ENCODE measurements at regions not wholly inside any gene's neighbourhood (a gene's known extent, or its start where the extent isn't known, plus 50 kb on each side); places are given as distances from the start of the nearest gene placed in this dataset.

DNA sequence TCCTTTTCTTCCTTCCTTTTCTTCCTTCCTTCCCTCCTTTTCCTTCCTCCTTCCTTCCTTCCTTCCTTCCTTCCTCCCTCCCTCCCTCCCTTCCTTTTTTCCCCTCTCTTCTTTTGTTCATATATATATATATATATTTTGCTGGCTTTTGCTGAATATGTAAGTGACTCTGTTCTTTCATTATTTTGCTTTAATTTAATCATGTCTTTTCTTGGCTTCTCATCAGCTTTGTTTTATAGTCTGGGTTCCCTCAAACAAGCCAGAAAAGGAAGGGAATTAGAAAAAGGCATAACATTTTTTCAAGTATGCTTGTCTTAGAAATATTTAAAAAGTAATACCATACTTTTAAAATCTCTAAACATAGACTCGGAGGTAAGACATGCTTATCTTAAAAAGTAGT, 219.9 kb upstream of the ATXN7L3B start:
- H3K27me3 Mint-ChIP-seq (ENCODE audit: insufficient read depth, low read depth, poor library complexity) = peaks cover 3% of the 10 kb centered on the region
- Histone ChIP-seq H2AFZ (no peak overlapping the region), H4K20me1 (replicated peaks; ENCODE audit: insufficient read depth) (no peaks in the 10 kb centered on the region), H3K79me2 (replicated peaks; ENCODE audit: insufficient read depth) (no peaks in the 10 kb centered on the region), H3K36me3 (ENCODE audit: insufficient read depth) (no peaks in the 10 kb centered on the region), H3K27me3 (ENCODE audit: insufficient read depth) (no peaks in the 10 kb centered on the region), H3K4me2 (no peak overlapping the region), H3K9me2 (ENCODE audit: insufficient read depth) (no peaks in the 10 kb centered on the region), H3K4me1 (ENCODE audit: insufficient read depth) (no peaks in the 10 kb centered on the region), H3F3A (replicated peaks; ENCODE audit: low read depth) (no peaks in the 10 kb centered on the region), H3K27ac (ENCODE audit: low read depth) (no peak overlapping the region), H3K4me3 (no peak overlapping the region)
- H3K4me3 Mint-ChIP-seq = no peak overlapping the region
- ATAC-seq (no peak), DNase-seq (ENCODE audit: low spot score) (no peak)
- no peaks in the 10 kb centered on the region for H3K9me3 Mint-ChIP-seq
- no peak overlapping the region for H3K27ac Mint-ChIP-seq
- no peak for TF ChIP-seq EZH2phosphoT487 (IDR thresholded peaks at IDR 0.05; ENCODE audit: unreplicated experiment)
- no peak for TF ChIP-seq STAT1 (IDR thresholded peaks at IDR 0.05; ENCODE audit: unreplicated experiment)
- TF ChIP-seq, protein P1, sequence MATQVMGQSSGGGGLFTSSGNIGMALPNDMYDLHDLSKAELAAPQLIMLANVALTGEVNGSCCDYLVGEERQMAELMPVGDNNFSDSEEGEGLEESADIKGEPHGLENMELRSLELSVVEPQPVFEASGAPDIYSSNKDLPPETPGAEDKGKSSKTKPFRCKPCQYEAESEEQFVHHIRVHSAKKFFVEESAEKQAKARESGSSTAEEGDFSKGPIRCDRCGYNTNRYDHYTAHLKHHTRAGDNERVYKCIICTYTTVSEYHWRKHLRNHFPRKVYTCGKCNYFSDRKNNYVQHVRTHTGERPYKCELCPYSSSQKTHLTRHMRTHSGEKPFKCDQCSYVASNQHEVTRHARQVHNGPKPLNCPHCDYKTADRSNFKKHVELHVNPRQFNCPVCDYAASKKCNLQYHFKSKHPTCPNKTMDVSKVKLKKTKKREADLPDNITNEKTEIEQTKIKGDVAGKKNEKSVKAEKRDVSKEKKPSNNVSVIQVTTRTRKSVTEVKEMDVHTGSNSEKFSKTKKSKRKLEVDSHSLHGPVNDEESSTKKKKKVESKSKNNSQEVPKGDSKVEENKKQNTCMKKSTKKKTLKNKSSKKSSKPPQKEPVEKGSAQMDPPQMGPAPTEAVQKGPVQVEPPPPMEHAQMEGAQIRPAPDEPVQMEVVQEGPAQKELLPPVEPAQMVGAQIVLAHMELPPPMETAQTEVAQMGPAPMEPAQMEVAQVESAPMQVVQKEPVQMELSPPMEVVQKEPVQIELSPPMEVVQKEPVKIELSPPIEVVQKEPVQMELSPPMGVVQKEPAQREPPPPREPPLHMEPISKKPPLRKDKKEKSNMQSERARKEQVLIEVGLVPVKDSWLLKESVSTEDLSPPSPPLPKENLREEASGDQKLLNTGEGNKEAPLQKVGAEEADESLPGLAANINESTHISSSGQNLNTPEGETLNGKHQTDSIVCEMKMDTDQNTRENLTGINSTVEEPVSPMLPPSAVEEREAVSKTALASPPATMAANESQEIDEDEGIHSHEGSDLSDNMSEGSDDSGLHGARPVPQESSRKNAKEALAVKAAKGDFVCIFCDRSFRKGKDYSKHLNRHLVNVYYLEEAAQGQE (IDR thresholded peaks at IDR 0.05; ENCODE audit: unreplicated experiment) = no peak
- no peak for TF ChIP-seq CREB1 (CRISPR knock-in tag; IDR thresholded peaks at IDR 0.05; ENCODE audit: low read depth)
- no peak for TF ChIP-seq NANOG (IDR thresholded peaks at IDR 0.05; ENCODE audit: borderline replicate concordance)
- TF ChIP-seq POLR2AphosphoS5 (IDR thresholded peaks at IDR 0.05; ENCODE audit: low read depth) = no peak
- TF ChIP-seq EZH2 (IDR thresholded peaks at IDR 0.05; ENCODE audit: low read depth, unreplicated experiment) = no peak
- TF ChIP-seq ZNF331 (CRISPR knock-in tag; IDR thresholded peaks at IDR 0.05; ENCODE audit: low read depth) = no peak
- TF ChIP-seq JUNB (IDR thresholded peaks at IDR 0.05; ENCODE audit: unreplicated experiment) = no peak
- no peak for TF ChIP-seq ZNF114 (CRISPR knock-in tag; IDR thresholded peaks at IDR 0.05)
- TF ChIP-seq, protein P2, sequence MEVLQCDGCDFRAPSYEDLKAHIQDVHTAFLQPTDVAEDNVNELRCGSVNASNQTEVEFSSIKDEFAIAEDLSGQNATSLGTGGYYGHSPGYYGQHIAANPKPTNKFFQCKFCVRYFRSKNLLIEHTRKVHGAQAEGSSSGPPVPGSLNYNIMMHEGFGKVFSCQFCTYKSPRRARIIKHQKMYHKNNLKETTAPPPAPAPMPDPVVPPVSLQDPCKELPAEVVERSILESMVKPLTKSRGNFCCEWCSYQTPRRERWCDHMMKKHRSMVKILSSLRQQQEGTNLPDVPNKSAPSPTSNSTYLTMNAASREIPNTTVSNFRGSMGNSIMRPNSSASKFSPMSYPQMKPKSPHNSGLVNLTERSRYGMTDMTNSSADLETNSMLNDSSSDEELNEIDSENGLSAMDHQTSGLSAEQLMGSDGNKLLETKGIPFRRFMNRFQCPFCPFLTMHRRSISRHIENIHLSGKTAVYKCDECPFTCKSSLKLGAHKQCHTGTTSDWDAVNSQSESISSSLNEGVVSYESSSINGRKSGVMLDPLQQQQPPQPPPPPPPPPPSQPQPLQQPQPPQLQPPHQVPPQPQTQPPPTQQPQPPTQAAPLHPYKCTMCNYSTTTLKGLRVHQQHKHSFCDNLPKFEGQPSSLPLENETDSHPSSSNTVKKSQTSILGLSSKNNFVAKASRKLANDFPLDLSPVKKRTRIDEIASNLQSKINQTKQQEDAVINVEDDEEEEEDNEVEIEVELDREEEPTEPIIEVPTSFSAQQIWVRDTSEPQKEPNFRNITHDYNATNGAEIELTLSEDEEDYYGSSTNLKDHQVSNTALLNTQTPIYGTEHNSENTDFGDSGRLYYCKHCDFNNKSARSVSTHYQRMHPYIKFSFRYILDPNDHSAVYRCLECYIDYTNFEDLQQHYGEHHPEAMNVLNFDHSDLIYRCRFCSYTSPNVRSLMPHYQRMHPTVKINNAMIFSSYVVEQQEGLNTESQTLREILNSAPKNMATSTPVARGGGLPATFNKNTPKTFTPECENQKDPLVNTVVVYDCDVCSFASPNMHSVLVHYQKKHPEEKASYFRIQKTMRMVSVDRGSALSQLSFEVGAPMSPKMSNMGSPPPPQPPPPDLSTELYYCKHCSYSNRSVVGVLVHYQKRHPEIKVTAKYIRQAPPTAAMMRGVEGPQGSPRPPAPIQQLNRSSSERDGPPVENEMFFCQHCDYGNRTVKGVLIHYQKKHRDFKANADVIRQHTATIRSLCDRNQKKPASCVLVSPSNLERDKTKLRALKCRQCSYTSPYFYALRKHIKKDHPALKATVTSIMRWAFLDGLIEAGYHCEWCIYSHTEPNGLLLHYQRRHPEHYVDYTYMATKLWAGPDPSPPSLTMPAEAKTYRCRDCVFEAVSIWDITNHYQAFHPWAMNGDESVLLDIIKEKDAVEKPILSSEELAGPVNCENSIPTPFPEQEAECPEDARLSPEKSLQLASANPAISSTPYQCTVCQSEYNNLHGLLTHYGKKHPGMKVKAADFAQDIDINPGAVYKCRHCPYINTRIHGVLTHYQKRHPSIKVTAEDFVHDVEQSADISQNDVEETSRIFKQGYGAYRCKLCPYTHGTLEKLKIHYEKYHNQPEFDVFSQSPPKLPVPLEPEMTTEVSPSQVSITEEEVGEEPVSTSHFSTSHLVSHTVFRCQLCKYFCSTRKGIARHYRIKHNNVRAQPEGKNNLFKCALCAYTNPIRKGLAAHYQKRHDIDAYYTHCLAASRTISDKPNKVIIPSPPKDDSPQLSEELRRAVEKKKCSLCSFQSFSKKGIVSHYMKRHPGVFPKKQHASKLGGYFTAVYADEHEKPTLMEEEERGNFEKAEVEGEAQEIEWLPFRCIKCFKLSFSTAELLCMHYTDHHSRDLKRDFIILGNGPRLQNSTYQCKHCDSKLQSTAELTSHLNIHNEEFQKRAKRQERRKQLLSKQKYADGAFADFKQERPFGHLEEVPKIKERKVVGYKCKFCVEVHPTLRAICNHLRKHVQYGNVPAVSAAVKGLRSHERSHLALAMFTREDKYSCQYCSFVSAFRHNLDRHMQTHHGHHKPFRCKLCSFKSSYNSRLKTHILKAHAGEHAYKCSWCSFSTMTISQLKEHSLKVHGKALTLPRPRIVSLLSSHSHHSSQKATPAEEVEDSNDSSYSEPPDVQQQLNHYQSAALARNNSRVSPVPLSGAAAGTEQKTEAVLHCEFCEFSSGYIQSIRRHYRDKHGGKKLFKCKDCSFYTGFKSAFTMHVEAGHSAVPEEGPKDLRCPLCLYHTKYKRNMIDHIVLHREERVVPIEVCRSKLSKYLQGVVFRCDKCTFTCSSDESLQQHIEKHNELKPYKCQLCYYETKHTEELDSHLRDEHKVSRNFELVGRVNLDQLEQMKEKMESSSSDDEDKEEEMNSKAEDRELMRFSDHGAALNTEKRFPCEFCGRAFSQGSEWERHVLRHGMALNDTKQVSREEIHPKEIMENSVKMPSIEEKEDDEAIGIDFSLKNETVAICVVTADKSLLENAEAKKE (CRISPR knock-in tag; IDR thresholded peaks at IDR 0.05) = no peak
- TF ChIP-seq, protein P3, sequence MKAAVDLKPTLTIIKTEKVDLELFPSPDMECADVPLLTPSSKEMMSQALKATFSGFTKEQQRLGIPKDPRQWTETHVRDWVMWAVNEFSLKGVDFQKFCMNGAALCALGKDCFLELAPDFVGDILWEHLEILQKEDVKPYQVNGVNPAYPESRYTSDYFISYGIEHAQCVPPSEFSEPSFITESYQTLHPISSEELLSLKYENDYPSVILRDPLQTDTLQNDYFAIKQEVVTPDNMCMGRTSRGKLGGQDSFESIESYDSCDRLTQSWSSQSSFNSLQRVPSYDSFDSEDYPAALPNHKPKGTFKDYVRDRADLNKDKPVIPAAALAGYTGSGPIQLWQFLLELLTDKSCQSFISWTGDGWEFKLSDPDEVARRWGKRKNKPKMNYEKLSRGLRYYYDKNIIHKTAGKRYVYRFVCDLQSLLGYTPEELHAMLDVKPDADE (IDR thresholded peaks at IDR 0.05) = no peak
- TF ChIP-seq, protein P4, sequence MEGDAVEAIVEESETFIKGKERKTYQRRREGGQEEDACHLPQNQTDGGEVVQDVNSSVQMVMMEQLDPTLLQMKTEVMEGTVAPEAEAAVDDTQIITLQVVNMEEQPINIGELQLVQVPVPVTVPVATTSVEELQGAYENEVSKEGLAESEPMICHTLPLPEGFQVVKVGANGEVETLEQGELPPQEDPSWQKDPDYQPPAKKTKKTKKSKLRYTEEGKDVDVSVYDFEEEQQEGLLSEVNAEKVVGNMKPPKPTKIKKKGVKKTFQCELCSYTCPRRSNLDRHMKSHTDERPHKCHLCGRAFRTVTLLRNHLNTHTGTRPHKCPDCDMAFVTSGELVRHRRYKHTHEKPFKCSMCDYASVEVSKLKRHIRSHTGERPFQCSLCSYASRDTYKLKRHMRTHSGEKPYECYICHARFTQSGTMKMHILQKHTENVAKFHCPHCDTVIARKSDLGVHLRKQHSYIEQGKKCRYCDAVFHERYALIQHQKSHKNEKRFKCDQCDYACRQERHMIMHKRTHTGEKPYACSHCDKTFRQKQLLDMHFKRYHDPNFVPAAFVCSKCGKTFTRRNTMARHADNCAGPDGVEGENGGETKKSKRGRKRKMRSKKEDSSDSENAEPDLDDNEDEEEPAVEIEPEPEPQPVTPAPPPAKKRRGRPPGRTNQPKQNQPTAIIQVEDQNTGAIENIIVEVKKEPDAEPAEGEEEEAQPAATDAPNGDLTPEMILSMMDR (conservative IDR thresholded peaks at IDR 0.05; ENCODE audit: low read depth in 2 of 2) = no peak
- H3K4me1 Mint-ChIP-seq = no peaks in the 10 kb centered on the region
- H3K36me3 Mint-ChIP-seq (ENCODE audit: low read depth) = no peaks in the 10 kb centered on the region

All from GM23338 (cell line).